Astrocyte (in vitro differentiated cells and primary cell): ENCODE measurements at regions not wholly inside any gene's neighbourhood (a gene's known extent, or its start where the extent isn't known, plus 50 kb on each side); places are given as distances from the start of the nearest gene placed in this dataset.

Source experiments
- CTCF ChIP-seq: IDR thresholded peaks from 2 replicates; pipeline ENCODE4 v1.5.1; 2011; ENCODE audit warnings: low read depth, mild to moderate bottlenecking, inconsistent platforms, low read length, moderate library complexity; ENCODE audit not compliant: insufficient read depth
- EZH2 ChIP-seq: IDR thresholded peaks from 2 replicates; pipeline ENCODE4 v1.6.1; 2012; ENCODE audit warnings: mild to moderate bottlenecking, low read length, inconsistent platforms; ENCODE audit not compliant: insufficient read depth

- TF ChIP-seq CTCF (no peak), EZH2 (no peak)
These were observed 250.7 kb downstream of the ANXA1 start for GRCh38 chr9:73402081-73403028.
